Endothelial cell of umbilical vein (primary cell): ENCODE measurements at regions not wholly inside any gene's neighbourhood (a gene's known extent, or its start where the extent isn't known, plus 50 kb on each side); places are given as distances from the start of the nearest gene placed in this dataset.

Experiments
- BruUV-seq: library from RNA; stranded (reverse); fragments of 400-500 nt; replicated peaks from 2 replicates; lab custom pipeline; 2021; lab: Mats Ljungman, UMichigan
- CTCF ChIA-PET: fragments of 300-600, 350-600 bp; sonication (Branson Sonifier 250); formaldehyde crosslinking; loops from one replicate; lab custom pipeline; 2021; ENCODE audit warnings: antibody characterized with exemption, inconsistent platforms; lab: Charles Lee
- POLR2A ChIA-PET: fragments of 300-600, 350-600 bp; sonication (Branson Sonifier 250); formaldehyde crosslinking; loops from one replicate; lab custom pipeline; 2021; ENCODE audit warnings: antibody characterized with exemption, inconsistent platforms; lab: Charles Lee
- DNase-seq: peaks from one replicate; pipeline ENCODE4 v3.0.0-alpha.2; 2011; ENCODE audit warnings: low read depth, low spot score
- FAIRE-seq: peaks from 2 replicates; lab custom pipeline; 2011; peaks lifted over from hg19 to GRCh38; lab: Jason Lieb, UNC
- H2AFZ ChIP-seq: 2 replicates; pipeline ENCODE4 v1.6.0; 2012; ENCODE audit warnings: low read depth, low read length, control low read depth, inconsistent platforms
- H3K27ac ChIP-seq: 2 replicates; pipeline ENCODE4 v1.5.1; 2011; ENCODE audit warnings: low read depth, mild to moderate bottlenecking, control low read depth, low read length, moderate library complexity; ENCODE audit not compliant: insufficient read depth
- H3K27me3 ChIP-seq, 2 experiments: 2 replicates each; pipeline versions ENCODE4 v1.6.0 to v1.6.1; 2011; ENCODE audit warnings: low read length in 2 of 2, mixed read lengths in 1 of 2; ENCODE audit not compliant: control insufficient read depth in 2 of 2, insufficient read depth in 2 of 2
- H3K36me3 ChIP-seq, 2 experiments: 2 replicates in 1 of 2; 3 replicates in 1 of 2; pipeline ENCODE4 v1.5.1; 2011; ENCODE audit warnings: low read length in 2 of 2, mild to moderate bottlenecking in 1 of 2, moderate library complexity in 1 of 2; ENCODE audit not compliant: control insufficient read depth in 2 of 2, insufficient read depth in 2 of 2; ENCODE audit errors: extremely low read depth in 1 of 2
- H3K4me1 ChIP-seq: 3 replicates; pipeline ENCODE4 v1.5.1; 2011; ENCODE audit warnings: mild to moderate bottlenecking, low read length; ENCODE audit not compliant: control insufficient read depth, insufficient read depth; ENCODE audit errors: extremely low read depth
- H3K4me2 ChIP-seq: 2 replicates; pipeline ENCODE4 v1.6.1; 2011; ENCODE audit warnings: low read length, control low read depth, mixed read lengths; ENCODE audit not compliant: insufficient read depth
- H3K4me3 ChIP-seq, 3 experiments: fragments of 200-600 bp in 1 of 3; sonication (generic), shearing (Covaris generic) in 1 of 3; replicated peaks in 1 of 3; 2 replicates each; pipeline ENCODE4 v1.5.1; 2011 to 2016; ENCODE audit warnings: control low read depth in 3 of 3, low read length in 3 of 3, mild to moderate bottlenecking in 2 of 3, inconsistent platforms in 1 of 3, low read depth in 1 of 3, moderate library complexity in 1 of 3; ENCODE audit not compliant: insufficient read depth in 1 of 3
- H3K79me2 ChIP-seq: 2 replicates; pipeline ENCODE4 v1.6.0; 2012; ENCODE audit warnings: low read length, inconsistent platforms; ENCODE audit not compliant: control insufficient read depth, insufficient read depth
- H3K9ac ChIP-seq: replicated peaks from 2 replicates; pipeline ENCODE3; 2011; ENCODE audit warnings: low read length, control low read depth; ENCODE audit not compliant: insufficient read depth; ENCODE audit errors: extremely low read depth
- H3K9me1 ChIP-seq: replicated peaks from 3 replicates; pipeline ENCODE4 v1.6.0; 2011; ENCODE audit warnings: mild to moderate bottlenecking, low read length; ENCODE audit not compliant: control insufficient read depth, insufficient read depth; ENCODE audit errors: extremely low read depth
- H3K9me3 ChIP-seq: replicated peaks from 2 replicates; pipeline ENCODE4 v1.5.1; 2012; ENCODE audit warnings: low read length, inconsistent platforms; ENCODE audit not compliant: control insufficient read depth, insufficient read depth
- H4K20me1 ChIP-seq: replicated peaks from 2 replicates; pipeline ENCODE3; 2011; ENCODE audit warnings: mild to moderate bottlenecking, low read length; ENCODE audit not compliant: control insufficient read depth, insufficient read depth; ENCODE audit errors: extremely low read depth
- EZH2 ChIP-seq: IDR thresholded peaks from 2 replicates; pipeline ENCODE4 v1.6.1; 2012; ENCODE audit warnings: borderline replicate concordance, low read depth, mild to moderate bottlenecking, moderate library complexity, low read length, inconsistent platforms; ENCODE audit not compliant: severe bottlenecking
- FOS ChIP-seq: IDR thresholded peaks from 2 replicates; pipeline ENCODE4 v1.6.1; 2011; ENCODE audit warnings: mild to moderate bottlenecking, low read length, moderate library complexity, borderline replicate concordance; ENCODE audit not compliant: insufficient read depth
- GATA2 ChIP-seq: IDR thresholded peaks from 2 replicates; pipeline ENCODE4 v1.7.0; 2011; ENCODE audit warnings: low read depth, mild to moderate bottlenecking, moderate library complexity, mixed read lengths, low read length; ENCODE audit not compliant: insufficient read length, insufficient read depth
- JUN ChIP-seq: IDR thresholded peaks from 2 replicates; pipeline ENCODE4 v1.6.1; 2011; ENCODE audit warnings: borderline replicate concordance, low read depth; ENCODE audit not compliant: insufficient read length, insufficient read depth
- MYC ChIP-seq: IDR thresholded peaks from one replicate; pipeline ENCODE4 v1.6.1; 2011; ENCODE audit warnings: mild to moderate bottlenecking, low read depth, low read length
- POLR2A ChIP-seq: IDR thresholded peaks from 2 replicates; pipeline ENCODE4 v1.6.1; 2012; ENCODE audit warnings: low read depth, mild to moderate bottlenecking, control low read depth, low read length
- POLR2AphosphoS5 ChIP-seq: IDR thresholded peaks from 2 replicates; pipeline ENCODE4 v1.6.1; 2012; ENCODE audit warnings: low read depth, mild to moderate bottlenecking, control low read depth, low read length, moderate library complexity; ENCODE audit not compliant: insufficient read depth
- dilution Hi-C: fragments of 300-500 bp; cut with MboI; formaldehyde crosslinking; loops from one replicate; pipeline ENCODE4 v1.15.0; 2019; ENCODE audit warnings: low sequenced_read_pairs; ENCODE audit not compliant: extremely low pct_ligation_motif_present
- intact Hi-C: fragments of 100-400 bp; cut with micrococcal nuclease; formaldehyde crosslinking; loops from one replicate; pipeline ENCODE4 v1.10.0; 2022
- TF ChIP-seq, protein P1 (sequence below), 2 donors: IDR thresholded peaks; 1 replicate in 1 of 2; 2 replicates in 1 of 2; pipeline ENCODE4 v1.5.1; 2011; ENCODE audit warnings: low read length in 2 of 2, mild to moderate bottlenecking in 2 of 2, moderate library complexity in 2 of 2, control low read depth in 1 of 2, inconsistent platforms in 1 of 2, low read depth in 1 of 2; ENCODE audit not compliant: insufficient read depth in 1 of 2; ENCODE audit errors: extremely low read depth in 1 of 2
- TF ChIP-seq, protein P2 (sequence below): IDR thresholded peaks from 2 replicates; pipeline ENCODE4 v1.6.1; 2011; ENCODE audit not compliant: insufficient read depth, insufficient read length

DNA sequence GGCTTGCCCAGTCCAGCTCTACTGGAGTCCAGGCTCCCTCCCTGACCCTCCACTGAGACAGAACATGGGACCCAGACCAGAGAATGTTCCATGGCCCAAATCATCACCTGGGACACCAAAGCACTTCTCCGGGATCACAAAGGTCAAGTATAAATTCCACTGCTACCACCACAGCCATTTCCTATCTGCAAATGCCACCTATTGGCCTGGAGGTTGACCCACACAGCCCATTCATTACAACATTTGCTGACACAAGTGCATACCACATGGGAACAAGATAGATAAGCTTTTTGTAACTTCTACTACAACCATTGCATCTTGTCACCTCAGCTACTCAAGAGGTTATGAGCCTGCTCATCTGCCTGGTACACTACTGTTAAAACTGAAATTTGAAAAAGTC is 126.8 kb upstream of the NECTIN3 start:
- intact Hi-C loops: no loop called here
- TF ChIP-seq FOS: no peak
- TF ChIP-seq GATA2: no peak
- no peak for TF ChIP-seq POLR2AphosphoS5
- TF ChIP-seq POLR2A: no peak
- no peak for TF ChIP-seq MYC
- TF ChIP-seq JUN: no peak
- TF ChIP-seq, protein P1, sequence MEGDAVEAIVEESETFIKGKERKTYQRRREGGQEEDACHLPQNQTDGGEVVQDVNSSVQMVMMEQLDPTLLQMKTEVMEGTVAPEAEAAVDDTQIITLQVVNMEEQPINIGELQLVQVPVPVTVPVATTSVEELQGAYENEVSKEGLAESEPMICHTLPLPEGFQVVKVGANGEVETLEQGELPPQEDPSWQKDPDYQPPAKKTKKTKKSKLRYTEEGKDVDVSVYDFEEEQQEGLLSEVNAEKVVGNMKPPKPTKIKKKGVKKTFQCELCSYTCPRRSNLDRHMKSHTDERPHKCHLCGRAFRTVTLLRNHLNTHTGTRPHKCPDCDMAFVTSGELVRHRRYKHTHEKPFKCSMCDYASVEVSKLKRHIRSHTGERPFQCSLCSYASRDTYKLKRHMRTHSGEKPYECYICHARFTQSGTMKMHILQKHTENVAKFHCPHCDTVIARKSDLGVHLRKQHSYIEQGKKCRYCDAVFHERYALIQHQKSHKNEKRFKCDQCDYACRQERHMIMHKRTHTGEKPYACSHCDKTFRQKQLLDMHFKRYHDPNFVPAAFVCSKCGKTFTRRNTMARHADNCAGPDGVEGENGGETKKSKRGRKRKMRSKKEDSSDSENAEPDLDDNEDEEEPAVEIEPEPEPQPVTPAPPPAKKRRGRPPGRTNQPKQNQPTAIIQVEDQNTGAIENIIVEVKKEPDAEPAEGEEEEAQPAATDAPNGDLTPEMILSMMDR (IDR thresholded peaks at IDR 0.05; ENCODE audit: extremely low read depth in 1 of 2, insufficient read depth in 1 of 2, low read depth in 1 of 2, low read length in 2 of 2): no peak
- TF ChIP-seq EZH2: no peak
- TF ChIP-seq, protein P2, sequence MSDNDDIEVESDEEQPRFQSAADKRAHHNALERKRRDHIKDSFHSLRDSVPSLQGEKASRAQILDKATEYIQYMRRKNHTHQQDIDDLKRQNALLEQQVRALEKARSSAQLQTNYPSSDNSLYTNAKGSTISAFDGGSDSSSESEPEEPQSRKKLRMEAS: no peak
- Histone ChIP-seq H3K27ac (no peak overlapping the region), H4K20me1 (no peaks in the 10 kb centered on the region), H3K4me2 (no peak overlapping the region), H3K36me3 (no peaks in the 10 kb centered on the region), H3K9me1 (no peaks in the 10 kb centered on the region), H3K9ac (no peak overlapping the region), H3K27me3 (no peaks in the 10 kb centered on the region), H2AFZ (no peak overlapping the region), H3K4me3 (no peak overlapping the region), H3K79me2 (no peaks in the 10 kb centered on the region), H3K9me3 (no peaks in the 10 kb centered on the region), H3K4me1 (no peaks in the 10 kb centered on the region)
- DNase-seq (no peak), FAIRE-seq (no peak)
- CTCF ChIA-PET: no interaction called here
- BruUV-seq: no TSS peak
- dilution Hi-C loops: no loop called here
- POLR2A ChIA-PET: no interaction called here
